SK-N-MC (cell line): ENCODE measurements at regions not wholly inside any gene's neighbourhood (a gene's known extent, or its start where the extent isn't known, plus 50 kb on each side); places are given as distances from the start of the nearest gene placed in this dataset.
"Not testable (repeated sequence)": the region's sequence is repeated elsewhere in the genome, so short reads cannot be mapped to it uniquely, and the experiment has no call there.

Experiments used
- DNase-seq: peaks from one replicate; pipeline ENCODE4 v3.0.0-alpha.2; 2011; ENCODE audit warnings: low read depth, low spot score
- H3K27ac ChIP-seq: fragments of 200-600 bp; sonication (generic); 2 replicates; pipeline ENCODE4 v1.5.1; 2016; ENCODE audit warnings: mixed run types
- H3K36me3 ChIP-seq: fragments of 200-600 bp; sonication (generic); 2 replicates; pipeline ENCODE4 v1.6.1; 2017; ENCODE audit warnings: antibody characterized with exemption, low read length, mixed read lengths; ENCODE audit not compliant: insufficient read depth
- H3K4me3 ChIP-seq: fragments of 200-600 bp; sonication (generic); 2 replicates; pipeline ENCODE4 v1.5.1; 2016
- H3K9ac ChIP-seq: fragments of 200-600 bp; sonication (generic); 2 replicates; pipeline ENCODE4 v1.8.0; 2017; ENCODE audit warnings: mixed run types, mixed read lengths; ENCODE audit not compliant: insufficient read length
- H3K9me3 ChIP-seq: fragments of 200-600 bp; sonication (generic); 2 replicates; pipeline ENCODE4 v1.6.1; 2017; ENCODE audit warnings: low read depth, mild to moderate bottlenecking, antibody characterized with exemption, low read length, moderate library complexity, mixed read lengths
- EZH2 ChIP-seq: fragments of 200-600 bp; sonication (generic); IDR thresholded peaks from one replicate; pipeline ENCODE4 v1.6.1; 2017; ENCODE audit warnings: antibody characterized with exemption
- FOXP2 ChIP-seq: optimal IDR thresholded peaks from 2 replicates; pipeline ENCODE3; 2011; ENCODE audit warnings: mild to moderate bottlenecking, moderate library complexity; ENCODE audit not compliant: insufficient read depth; ENCODE audit errors: extremely low read length, control extremely low read depth
- POLR2AphosphoS5 ChIP-seq: IDR thresholded peaks from 2 replicates; pipeline ENCODE4 v1.6.1; 2012; ENCODE audit warnings: mild to moderate bottlenecking, low read depth, low read length, borderline replicate concordance

DNA sequence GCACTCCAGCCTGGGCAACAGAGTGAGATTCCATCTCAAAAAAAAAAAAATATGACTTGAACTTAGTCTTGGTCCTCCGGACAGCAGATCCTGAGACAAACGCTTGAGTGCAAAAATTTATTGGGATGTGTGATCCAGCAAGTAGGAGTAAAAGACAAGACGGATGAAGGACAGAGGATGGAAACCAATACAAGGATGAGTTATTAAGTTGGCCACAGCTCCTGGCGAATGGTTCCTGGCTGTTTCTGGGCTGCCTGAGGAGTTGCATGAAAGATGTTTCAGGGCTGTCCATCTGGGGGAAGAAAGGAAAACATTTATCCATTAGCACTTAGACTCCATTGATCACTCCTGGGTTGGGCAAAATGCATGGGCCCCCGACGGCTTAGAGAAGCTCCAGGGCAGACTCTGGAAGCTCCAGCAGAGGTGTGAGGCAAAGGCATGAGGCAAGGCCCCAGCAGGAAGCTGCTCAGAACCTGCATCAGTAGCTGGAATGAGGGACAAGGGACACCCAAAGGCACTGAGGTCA lies 98.3 kb upstream of the ZNF438 start:
- Histone ChIP-seq H3K4me3 (no peak overlapping the region), H3K9me3 (no peaks in the 10 kb centered on the region), H3K9ac (no peak overlapping the region), H3K36me3 (no peaks in the 10 kb centered on the region), H3K27ac (no peak overlapping the region)
- DNase-seq, result no peak
- TF ChIP-seq POLR2AphosphoS5, result no peak
- no peak for TF ChIP-seq FOXP2
- TF ChIP-seq EZH2, result no peak

DNA sequence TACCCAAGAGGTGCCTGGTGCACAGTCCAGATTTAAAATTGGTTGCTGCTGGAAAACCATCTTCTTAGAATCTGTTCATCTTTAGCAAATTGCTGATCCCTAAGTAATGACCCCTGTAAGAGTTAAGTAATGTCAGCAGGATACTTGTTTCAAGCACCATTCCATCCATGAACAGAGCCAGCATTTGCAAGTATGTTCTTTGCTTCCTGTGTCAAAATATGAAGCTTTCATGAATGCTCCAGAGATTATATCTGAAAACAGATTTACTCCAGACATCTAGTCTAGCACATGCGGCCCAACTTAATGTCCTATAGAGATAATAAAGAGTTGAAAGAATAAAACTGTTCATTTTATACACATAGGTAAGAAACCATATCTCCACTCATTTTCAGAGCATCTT lies 98.7 kb upstream of the ZNF438 start:
- no peak for DNase-seq
- H3K27ac ChIP-seq, result no peak overlapping the region
- no peak overlapping the region for H3K4me3 ChIP-seq
- no peaks in the 10 kb centered on the region for H3K9me3 ChIP-seq
- H3K36me3 ChIP-seq, result no peaks in the 10 kb centered on the region
- H3K9ac ChIP-seq, result no peak overlapping the region
- no peak for TF ChIP-seq EZH2
- no peak for TF ChIP-seq POLR2AphosphoS5
- no peak for TF ChIP-seq FOXP2

DNA sequence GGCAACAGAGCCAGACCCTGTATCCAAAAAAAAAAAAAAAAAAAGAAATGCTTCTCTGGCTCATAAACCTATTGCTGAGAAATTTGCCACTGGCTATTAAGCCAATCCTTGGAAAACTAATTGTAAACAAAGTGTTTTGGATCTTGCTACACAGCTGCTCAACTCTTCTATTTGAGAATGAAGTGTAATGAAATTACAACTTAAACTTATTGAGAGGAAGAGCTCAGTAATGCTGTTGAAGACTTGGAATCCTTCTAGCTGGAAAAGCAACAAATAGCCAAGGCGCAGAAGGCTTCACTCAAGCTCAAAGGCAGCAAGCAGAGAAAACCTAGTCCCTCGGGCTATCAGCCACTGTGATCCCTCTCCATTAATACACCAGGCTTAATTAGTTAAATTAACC lies 99.6 kb upstream of the ZNF438 start:
- Histone ChIP-seq H3K9ac (no peak overlapping the region), H3K27ac (no peak overlapping the region), H3K36me3 (no peaks in the 10 kb centered on the region), H3K4me3 (no peak overlapping the region), H3K9me3 (no peaks in the 10 kb centered on the region)
- no peak for DNase-seq
- TF ChIP-seq FOXP2 (no peak), EZH2 (no peak), POLR2AphosphoS5 (no peak)

DNA sequence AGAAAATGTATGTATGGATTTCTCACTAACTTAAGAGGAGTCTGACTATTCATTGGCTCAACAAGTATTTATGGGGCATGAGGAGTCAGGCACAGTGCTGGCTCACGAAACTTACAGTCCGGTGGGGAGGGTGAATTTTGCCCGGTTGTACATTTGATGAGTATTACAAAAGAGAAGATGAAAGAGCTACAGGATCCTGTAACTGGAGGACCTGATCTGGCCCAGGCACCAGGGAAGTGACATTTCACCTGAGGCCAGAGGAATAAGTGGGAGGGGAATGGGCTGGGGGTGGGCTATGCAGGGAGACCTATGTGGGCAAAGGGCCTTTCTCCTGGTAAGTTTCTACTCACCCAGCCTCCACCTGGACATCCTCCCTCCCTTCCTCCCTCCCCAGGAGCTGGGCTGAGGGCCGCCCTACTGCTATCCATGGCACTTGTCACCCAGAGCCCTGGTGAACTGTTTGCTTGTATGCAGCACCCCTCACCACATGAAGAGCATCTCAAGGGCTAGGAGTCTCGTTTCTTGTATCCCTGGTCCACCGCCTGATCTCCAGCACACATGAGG lies 101.1 kb upstream of the ZNF438 start:
- Histone ChIP-seq H3K9me3 (no peaks in the 10 kb centered on the region), H3K27ac (no peak overlapping the region), H3K36me3 (no peaks in the 10 kb centered on the region), H3K4me3 (no peak overlapping the region), H3K9ac (no peak overlapping the region)
- DNase-seq, result no peak
- TF ChIP-seq FOXP2 (no peak), EZH2 (no peak), POLR2AphosphoS5 (no peak)

DNA sequence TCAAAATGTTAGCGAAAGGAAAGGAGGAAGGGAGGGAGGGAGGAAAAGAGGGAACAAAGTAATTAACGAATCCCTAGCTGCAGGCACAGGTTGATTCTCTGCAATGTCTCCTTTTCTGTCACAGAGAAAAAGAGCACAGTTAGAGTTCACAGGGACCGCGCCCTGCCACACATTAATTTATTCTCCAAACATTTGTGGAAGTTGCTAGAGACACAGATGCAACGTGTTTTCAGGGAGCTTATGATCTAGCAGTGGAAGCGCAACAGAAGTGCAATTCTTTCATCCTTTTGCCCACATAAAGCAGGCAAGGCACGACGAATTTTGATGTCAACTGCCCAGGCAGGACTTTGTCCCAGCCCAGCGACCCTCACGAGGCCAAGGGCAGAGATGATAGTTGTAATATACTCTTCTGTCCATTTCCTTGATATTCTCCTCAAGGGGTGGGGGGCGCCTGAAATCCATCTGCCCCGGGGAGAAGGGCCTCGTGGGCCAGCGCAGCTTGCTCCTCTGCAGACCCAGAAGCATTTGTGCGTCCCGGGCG lies 101.7 kb upstream of the ZNF438 start:
- Histone ChIP-seq H3K27ac (no peak overlapping the region), H3K9ac (no peak overlapping the region), H3K4me3 (no peak overlapping the region)

DNA sequence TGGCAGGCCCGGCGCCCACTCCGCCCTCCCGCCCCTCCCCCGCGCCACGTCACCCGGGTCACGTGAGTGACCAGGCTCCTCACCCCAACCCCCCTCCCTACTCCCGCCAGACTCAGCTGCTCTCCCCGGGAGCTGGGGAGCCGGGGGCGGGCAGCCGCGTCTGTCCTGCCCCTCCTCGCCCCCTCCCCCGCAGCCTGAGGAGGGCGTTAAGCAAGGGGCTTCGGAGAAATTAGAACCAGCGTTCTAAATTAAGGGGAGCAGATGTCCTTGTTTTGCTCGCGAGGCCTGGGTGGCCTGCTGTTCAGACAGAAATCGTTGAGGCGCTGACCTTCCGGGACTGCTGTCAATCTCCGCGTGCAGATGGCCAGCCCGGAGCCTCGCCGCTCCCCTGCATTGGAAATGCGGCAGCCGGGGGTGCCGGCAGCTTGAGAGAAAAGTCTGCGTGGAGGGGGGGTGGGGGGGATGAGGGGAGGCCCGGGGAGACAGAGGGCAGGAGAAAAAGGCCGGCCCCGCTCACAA lies 102.2 kb upstream of the ZNF438 start:
- no peaks in the 10 kb centered on the region for H3K36me3 ChIP-seq
- H3K4me3 ChIP-seq, result no peak overlapping the region
- H3K9me3 ChIP-seq, result no peaks in the 10 kb centered on the region
- no peak overlapping the region for H3K27ac ChIP-seq
- no peak for TF ChIP-seq POLR2AphosphoS5
- no peak for TF ChIP-seq FOXP2
- TF ChIP-seq EZH2, result no peak
- no peak overlapping the region for H3K9ac ChIP-seq
- DNase-seq, result no peak

More for the DNA sequence above, 101.7 kb upstream of the ZNF438 start:
- no peak for DNase-seq
- no peak for TF ChIP-seq EZH2
- TF ChIP-seq POLR2AphosphoS5, result no peak
- TF ChIP-seq FOXP2, result no peak
- Histone ChIP-seq H3K36me3 (no peaks in the 10 kb centered on the region), H3K9me3 (no peaks in the 10 kb centered on the region)

DNA sequence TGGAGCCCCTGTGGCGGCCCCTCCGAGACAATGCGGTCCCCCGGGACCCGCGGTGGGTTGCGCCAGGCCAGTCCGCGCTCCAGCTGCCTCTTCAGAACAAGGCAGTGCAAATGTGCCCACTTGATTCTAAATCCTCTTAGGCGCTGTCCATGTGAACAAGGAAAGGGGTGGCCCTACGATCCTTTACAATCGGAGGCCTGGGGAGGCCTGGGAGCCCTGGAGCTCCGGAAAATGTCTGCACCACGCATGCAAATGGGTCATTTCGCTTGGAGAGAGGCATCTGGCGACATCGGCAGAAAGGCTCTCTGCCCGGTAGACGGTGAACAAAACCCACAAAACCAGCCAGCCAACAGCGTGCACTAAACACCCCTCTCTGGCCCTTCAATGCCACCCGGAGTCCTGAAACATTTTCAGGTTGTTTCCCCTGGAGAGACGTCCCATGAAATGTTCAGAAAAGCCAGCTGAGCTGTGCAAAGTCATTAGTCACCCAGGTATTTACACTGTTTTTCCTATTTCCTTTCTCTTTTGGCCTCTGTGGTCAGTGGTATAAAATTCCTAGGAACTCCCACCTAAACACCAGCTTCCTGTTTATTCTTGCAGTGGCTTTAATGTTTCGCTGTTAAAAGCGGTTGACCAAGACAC lies 102.8 kb upstream of the ZNF438 start:
- DNase-seq, result no peak
- H3K4me3 ChIP-seq, result no peak overlapping the region
- no peaks in the 10 kb centered on the region for H3K36me3 ChIP-seq
- H3K27ac ChIP-seq, result no peak overlapping the region
- H3K9me3 ChIP-seq, result no peaks in the 10 kb centered on the region
- TF ChIP-seq FOXP2, result no peak
- no peak for TF ChIP-seq EZH2
- no peak for TF ChIP-seq POLR2AphosphoS5
- no peak overlapping the region for H3K9ac ChIP-seq

DNA sequence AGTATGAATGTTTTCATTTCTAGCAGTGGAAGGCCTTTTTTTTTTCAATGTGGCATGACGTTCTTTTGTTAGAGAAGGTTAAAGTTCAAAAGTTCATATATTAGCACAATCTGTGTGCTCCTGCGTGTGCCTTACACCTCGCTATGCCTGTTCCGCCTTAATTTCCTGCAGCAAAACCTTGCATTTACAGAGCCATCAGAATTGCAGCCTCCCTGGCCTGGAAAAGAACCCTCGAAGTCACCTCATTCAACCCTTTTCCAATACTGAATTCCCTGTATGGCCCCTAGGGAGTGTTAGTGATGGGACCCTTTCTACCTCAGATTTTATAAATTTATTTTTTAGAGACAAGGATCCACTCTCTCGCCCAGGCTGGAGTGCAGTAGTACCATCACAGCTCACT lies 103.5 kb upstream of the ZNF438 start:
- TF ChIP-seq EZH2 (no peak), FOXP2 (no peak), POLR2AphosphoS5 (no peak)
- Histone ChIP-seq H3K9me3 (no peaks in the 10 kb centered on the region), H3K9ac (no peak overlapping the region), H3K36me3 (no peaks in the 10 kb centered on the region), H3K27ac (no peak overlapping the region), H3K4me3 (no peak overlapping the region)
- DNase-seq, result no peak

DNA sequence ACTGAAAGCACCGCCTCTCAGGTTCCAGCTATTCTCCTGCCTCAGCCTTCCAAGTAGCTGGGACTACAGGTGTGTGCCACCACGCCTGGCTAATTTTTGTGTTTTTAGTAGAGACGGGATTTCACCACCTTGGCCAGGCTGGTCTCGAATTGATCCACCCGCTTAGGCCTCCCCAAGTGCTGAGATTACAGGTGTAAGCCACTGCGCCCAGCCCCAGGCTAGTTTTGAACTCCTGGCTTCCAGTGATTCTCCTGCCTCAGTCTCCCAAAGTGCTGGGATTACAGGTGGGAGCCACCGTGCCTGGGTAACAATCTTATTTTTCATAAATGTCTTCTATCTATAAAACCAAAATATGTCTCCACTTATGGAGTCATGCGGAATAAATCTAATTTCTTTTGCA lies 104.1 kb upstream of the ZNF438 start:
- H3K27ac ChIP-seq, H3K9ac ChIP-seq, H3K9me3 ChIP-seq, DNase-seq, H3K4me3 ChIP-seq, H3K36me3 ChIP-seq: not testable (repeated sequence)
